GM18861 (cell line): ENCODE measurements at regions not wholly inside any gene's neighbourhood (a gene's known extent, or its start where the extent isn't known, plus 50 kb on each side); places are given as distances from the start of the nearest gene placed in this dataset.
"Not testable (repeated sequence)": the region's sequence is repeated elsewhere in the genome, so short reads cannot be mapped to it uniquely, and the experiment has no call there.

ENCODE experiments used
- ATAC-seq: cut with Tn5 transposase; IDR thresholded peaks from one replicate; pipeline ENCODE4 v1.9.1; 2021; ENCODE audit not compliant: unreplicated experiment

- ATAC-seq, result no peak
These were observed 99.8 kb downstream of the PJA1 start for GRCh38 chrX:69065451-69065850.

- ATAC-seq, result no peak
These were observed 101.8 kb downstream of the PJA1 start for GRCh38 chrX:69063486-69063885.

GRCh38 chrX:69062493-69062892 is 102.8 kb downstream of the PJA1 start:
- no peak for ATAC-seq

GRCh38 chrX:69060631-69061408 is 104.4 kb downstream of the PJA1 start:
- ATAC-seq, result no peak

DNA sequence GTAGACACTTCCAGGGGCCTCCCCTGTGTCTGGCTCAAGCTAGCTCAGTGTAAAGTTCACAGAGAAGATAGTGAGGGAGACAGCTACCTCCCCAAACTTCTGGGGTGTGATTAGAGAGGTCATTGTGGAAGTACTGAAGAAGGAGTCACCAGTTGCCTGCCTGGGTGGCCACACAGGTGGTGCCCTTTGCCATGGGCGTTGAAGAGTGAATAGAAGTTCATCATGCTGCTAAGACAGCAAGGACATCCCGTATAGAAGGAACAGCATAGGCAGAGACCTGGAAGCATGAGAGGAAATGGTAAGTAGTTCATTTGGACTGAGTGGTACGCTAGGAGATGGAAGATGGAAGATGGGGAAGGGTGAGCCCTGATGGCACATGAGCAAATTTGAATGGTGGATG is 110.1 kb downstream of the PJA1 start:
- ATAC-seq, result no peak

DNA sequence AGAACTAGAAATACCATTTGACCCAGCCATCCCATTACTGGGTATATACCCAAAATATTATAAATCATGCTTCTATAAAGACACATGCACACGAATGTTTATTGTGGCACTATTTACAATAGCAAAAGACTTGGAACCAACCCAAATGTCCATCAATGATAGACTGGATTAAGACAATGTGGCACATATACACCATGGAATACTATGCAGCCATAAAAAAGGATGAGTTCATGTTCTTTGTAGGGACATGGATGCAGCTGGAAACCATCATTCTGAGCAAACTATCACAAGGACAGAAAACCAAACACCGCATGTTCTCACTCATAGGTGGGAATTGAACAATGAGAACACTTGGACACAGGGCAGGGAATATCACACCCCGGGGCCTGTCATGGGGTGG is 110.8 kb downstream of the PJA1 start:
- not testable (repeated sequence) for ATAC-seq

DNA sequence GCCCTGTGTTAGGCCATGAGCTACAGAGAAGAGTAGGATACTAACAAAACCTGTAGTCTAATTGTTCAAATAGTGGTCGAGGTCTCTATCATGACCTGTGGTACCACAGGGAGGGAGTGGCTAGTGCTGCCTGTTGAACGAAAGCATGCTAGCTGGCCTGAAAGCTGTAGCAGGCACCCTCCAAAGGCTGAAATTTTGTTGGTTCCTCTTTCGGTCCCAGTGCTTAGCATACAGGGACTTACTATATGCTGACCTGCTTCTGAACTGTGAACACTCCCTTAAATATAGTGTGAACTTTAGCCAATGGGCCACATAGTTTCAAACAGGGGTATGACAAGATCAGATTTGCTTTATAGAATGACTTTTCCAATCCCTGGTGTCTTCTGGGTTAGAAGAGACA is 113.4 kb downstream of the PJA1 start:
- ATAC-seq, result no peak

DNA sequence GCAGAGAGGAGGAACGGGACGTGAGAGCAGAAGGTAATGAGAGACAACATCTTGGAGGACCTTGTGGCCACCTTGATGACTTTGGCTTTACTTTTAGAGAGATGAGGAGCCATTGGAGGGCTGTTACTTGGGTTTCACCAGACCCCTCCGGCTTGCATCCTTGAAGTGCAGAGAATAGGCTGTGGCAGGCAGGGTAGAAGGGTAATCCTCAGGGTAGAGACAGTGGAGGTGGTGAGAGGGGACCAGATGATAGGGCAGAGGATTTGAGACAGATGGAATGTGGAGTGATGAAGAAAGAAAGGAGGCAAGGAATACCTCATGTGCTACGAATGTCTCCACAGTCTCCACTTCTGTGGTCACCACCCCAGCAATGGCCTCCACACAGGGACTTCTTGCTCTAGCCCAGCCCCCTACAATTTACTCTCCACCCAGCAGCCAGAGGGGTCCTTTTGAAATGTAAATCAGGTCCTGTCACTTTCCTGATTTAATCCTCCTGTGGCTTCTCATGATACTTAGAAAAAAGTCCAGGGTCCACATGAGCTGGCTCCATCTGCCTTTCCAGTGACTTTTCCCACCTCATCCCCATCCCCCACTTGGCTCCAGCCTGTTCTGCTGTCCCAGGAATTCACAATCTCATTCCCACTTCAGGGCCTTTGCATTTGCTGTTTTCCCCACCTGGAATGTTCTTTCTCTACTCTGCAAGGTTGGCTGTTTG is 115.0 kb downstream of the PJA1 start:
- no peak for ATAC-seq

- ATAC-seq, result no peak
These were observed 118.2 kb downstream of the PJA1 start for GRCh38 chrX:69046996-69047490.

DNA sequence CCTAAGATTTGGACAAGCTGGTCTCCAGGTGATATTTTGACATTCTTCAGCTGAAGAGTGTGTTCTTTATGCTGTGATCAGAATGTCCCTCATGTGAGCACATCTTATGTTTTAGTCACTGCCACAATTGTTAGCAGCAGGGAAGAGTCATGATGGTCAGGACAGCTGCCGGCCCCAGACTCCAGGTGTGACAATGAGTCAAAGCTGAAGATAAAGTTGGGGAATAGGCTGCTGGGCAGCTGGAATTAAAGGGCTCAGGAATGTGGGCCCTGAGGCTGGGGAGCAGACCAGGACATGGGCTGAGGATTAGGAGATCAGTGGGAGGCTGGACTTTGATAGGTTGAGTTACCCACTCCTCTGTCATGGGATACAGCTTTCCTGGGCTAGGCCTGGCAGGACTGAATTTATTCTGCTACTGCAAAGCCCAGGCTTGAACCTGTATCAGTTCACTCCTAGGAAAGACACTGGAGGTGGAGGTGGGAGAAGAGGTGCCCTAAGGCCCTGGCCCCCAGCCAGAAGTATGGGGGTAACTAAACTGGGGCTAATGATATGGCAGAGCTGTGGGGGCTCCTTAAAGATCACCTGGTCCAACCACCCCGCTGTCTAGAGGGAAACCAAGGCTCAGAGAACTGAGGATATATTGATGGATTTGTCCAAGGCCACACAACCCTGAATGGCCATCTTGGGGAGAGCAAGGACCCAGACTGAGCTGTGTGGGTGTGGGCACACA is 119.5 kb downstream of the PJA1 start:
- no peak for ATAC-seq

- ATAC-seq, result no peak
These were observed 126.4 kb downstream of the PJA1 start for GRCh38 chrX:69038816-69039215.

DNA sequence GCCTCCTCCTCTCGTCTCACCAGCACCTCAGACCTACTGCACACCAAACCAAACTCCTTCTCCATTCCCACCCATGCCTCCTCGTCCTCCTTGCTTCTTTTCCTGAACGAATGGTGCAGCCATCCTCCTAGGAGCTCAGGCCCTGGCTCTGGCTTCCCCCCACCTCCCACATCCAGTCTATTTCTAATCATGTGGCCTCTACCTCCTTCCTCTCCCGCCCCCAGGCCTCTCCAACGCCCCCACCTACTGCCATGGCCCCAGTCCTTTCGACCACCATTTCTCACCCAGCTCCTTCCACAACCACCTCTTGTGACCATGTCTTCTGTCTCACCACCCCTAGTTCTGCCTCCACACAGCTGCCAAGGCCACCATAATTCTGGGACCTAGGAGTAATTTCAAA is 127.1 kb downstream of the PJA1 start:
- ATAC-seq, result no peak

- ATAC-seq, result no peak
These were observed 127.5 kb downstream of the PJA1 start for GRCh38 chrX:69037786-69038185.

DNA sequence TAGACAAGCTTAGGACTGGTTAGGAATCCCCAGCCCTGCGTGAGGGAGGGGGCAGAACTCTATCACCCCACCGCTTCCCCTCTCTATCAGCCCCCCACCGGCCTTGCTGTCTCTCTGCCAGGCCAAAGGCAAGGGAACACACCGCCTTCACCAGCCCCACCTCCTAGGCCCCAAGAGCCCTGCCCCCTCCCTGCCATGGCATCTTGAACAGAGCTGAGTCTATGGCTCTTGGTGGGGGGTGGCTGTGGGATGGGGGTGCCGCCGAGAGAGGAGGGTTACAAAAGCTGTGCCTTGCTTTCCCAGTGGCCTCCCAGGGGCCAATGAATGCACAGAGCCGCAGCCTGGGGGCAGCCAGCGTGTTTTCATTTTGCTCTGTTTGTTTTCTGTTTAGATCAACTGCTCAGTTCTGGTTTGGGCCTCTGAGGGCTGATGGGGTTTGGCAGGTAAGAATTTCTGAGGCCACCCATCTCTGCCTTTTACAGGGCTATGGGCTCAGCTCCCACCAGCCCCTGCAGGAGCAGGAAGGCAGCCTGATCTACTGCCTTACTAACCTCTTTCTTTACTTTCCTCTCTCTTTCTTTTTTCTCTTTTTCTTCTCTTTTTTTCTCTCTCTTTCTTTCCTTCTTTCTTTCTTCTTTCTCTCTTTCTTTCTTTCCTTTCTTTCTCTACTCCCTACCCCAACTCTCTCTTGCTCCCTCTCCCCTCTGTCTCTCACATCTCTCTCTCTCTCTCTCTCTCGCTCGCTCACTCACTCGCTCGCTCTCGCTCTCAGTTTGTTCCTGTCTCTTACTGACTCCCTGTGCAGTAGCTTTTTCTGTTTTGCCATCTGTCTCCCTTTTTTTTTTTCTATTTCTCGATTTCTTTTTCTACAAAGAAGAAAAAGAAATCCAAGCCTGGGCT is 128.3 kb downstream of the PJA1 start:
- ATAC-seq, result no peak

DNA sequence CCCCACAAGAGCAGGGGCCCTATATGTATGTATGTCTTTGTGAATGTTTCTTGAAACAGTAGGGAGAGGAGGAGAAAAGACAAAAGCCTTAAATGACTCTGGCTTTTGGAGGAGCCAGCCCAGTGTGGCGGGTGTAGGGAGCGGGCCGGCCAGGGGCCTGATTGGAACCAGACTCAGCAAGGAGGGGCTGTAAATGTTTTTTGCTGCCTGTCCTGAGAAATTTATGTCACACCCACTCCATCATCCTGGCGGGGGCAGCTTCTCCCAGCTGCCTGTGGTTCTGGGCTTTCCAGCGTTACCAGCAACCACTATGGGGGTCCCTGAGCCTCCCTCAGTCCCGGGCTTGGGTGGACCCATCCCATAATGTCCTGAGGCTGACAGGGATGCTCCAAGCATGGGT is 130.8 kb downstream of the PJA1 start:
- no peak for ATAC-seq

GRCh38 chrX:69033936-69034335 is 131.3 kb downstream of the PJA1 start:
- no peak for ATAC-seq

DNA sequence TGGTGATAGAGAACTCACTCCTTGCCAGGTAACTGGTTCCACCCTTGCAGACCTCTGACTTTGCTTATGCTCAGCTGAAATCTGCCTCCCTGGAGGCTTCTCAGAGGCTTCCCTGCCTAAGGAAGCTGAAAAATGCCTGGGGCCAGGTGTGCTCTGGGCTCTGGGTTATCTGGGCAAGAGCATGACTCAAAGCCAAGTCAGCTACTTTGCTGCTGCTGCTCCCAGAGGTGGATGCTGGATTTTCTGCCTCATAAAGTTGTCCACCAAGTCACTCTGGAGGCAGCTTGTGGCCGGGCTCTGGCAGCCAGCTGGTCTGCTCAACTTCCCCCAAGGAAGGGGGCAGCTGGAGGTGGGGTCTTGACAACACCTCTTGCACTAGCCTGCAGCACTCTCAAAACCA is 132.7 kb downstream of the PJA1 start:
- ATAC-seq, result no peak

DNA sequence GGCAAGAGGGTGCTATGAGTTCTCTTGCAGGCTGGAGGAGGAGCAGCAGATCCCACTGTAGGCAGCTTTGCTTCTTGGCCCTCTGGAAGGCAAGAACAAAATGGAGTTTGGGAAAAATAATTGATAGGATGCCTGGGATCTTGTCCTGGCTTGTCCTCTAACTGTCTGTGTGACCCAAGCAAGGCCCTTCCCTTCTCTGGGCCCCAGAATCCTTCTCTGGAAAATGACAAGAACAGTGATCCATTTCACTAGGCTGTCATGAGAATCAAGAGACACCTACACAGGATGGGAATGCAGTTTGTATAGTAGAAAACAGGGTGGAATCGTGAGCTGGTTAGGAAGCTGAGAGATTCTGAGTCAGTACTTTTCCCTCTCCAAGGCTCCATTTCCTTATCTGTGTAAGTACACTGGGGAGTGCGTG is 133.3 kb downstream of the PJA1 start:
- no peak for ATAC-seq

DNA sequence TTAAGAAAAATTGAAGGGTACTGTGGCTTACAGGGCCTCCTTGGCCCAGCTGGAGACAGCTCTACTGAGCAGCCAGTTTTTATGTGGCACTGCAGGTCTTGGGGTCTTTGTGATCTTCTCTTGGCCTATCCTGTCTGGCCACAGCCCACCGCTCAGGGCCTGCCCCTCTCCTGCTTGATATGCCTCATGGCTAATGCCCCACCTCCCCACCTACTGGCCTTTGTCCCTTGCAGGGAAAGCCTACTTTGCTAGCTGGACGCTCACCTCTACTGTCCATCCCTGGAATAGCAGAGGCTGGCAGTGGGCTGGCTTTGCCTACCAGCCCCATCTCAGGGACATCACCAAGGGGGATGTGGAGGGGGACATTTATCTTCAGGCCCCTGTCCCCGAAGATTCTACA is 134.1 kb downstream of the PJA1 start:
- ATAC-seq, result no peak

DNA sequence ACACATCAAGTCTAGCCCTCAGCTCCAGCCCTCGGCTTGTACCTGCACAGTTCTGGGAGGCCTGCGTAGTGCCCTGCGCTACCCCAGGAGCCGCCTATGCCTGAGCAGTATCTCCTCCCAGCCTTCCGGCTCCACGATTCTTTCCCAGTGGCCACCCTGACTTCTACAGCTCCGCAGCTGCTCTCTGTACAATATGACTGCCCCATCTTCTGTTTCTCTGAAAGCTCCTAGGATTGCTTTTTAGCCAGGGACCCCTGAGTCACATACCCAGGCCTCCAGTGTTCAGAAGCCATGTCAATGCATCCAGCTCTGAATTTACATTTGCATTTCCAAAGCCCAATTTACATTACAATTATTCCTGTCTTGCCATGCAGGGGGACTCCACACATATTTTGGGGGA is 135.5 kb downstream of the PJA1 start:
- no peak for ATAC-seq

- no peak for ATAC-seq
These were observed 136.5 kb downstream of the PJA1 start for GRCh38 chrX:69028761-69029120.
